IPS-18c (cell line): ENCODE measurements at regions not wholly inside any gene's neighbourhood (a gene's known extent, or its start where the extent isn't known, plus 50 kb on each side); places are given as distances from the start of the nearest gene placed in this dataset.
"Not testable (repeated sequence)": the region's sequence is repeated elsewhere in the genome, so short reads cannot be mapped to it uniquely, and the experiment has no call there.

Source experiments
- H3K4me3 ChIP-seq: 2 replicates; pipeline ENCODE4 v1.7.0; 2013; ENCODE audit warnings: low read depth, mild to moderate bottlenecking, low read length, moderate library complexity; ENCODE audit not compliant: insufficient read depth
- H3K9me3 ChIP-seq: one replicate; pipeline ENCODE4 v1.6.1; 2013; ENCODE audit warnings: mild to moderate bottlenecking, low read length, moderate library complexity; ENCODE audit not compliant: control insufficient read depth, insufficient read depth

DNA sequence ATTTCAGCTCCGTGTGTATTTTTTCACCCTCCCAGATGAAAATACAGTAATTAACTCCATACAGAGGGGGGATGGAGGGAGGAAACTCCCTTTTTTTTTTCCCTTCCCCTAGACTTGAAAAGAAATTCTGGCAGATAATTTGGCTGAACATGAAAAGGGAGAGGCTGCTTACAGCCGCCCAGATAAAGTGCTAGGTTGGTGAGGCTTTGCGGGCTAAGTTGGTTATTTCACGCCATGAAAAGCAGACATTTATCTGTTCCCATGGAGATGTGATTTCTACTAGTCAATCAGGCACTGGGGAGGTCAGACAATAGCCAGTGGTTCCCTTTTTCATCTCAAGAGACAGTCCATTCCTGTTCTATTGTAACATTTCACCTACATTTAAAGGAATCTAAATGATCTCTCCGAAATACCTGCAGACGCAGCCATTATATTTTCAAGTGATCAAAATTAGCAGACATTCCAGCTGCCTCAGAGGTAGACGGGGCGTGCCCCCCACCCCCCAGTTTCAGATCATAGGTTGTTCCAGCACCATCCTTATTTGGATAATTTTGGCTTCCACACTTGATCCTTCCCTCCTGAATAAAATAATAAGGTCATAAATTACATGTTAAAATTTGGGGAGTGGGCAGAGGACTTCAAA lies 143.9 kb upstream of the ZNF217 start:
- Histone ChIP-seq H3K9me3 (no peaks in the 10 kb centered on the region), H3K4me3 (no peak overlapping the region)

- no peaks in the 10 kb centered on the region for H3K9me3 ChIP-seq
- no peak overlapping the region for H3K4me3 ChIP-seq
Measured at GRCh38 chr20:53736757-53737395, 143.2 kb upstream of the ZNF217 start.

GRCh38 chr20:53736122-53736756 lies 142.6 kb upstream of the ZNF217 start:
- H3K4me3 ChIP-seq, result no peak overlapping the region
- H3K9me3 ChIP-seq, result no peaks in the 10 kb centered on the region

- no peak overlapping the region for H3K4me3 ChIP-seq
Measured at GRCh38 chr20:53735536-53736050, 142.0 kb upstream of the ZNF217 start.

GRCh38 chr20:53734006-53734688 lies 140.5 kb upstream of the ZNF217 start:
- Histone ChIP-seq H3K9me3 (no peaks in the 10 kb centered on the region), H3K4me3 (no peak overlapping the region)

More at GRCh38 chr20:53735536-53736050, 142.0 kb upstream of the ZNF217 start:
- H3K9me3 ChIP-seq, result no peaks in the 10 kb centered on the region

GRCh38 chr20:53731595-53731994 lies 138.0 kb upstream of the ZNF217 start:
- Histone ChIP-seq H3K9me3 (peaks cover 2% of the 10 kb centered on the region), H3K4me3 (no peak overlapping the region)

- H3K4me3 ChIP-seq, result no peak overlapping the region
- H3K9me3 ChIP-seq, result peaks cover 2% of the 10 kb centered on the region
Measured at GRCh38 chr20:53728359-53728758, 134.7 kb upstream of the ZNF217 start.

GRCh38 chr20:53727239-53727638 lies 133.6 kb upstream of the ZNF217 start:
- not testable (repeated sequence) for H3K4me3 ChIP-seq

GRCh38 chr20:53725575-53725970 lies 131.9 kb upstream of the ZNF217 start:
- H3K9me3 ChIP-seq, result peaks cover 2% of the 10 kb centered on the region
- H3K4me3 ChIP-seq, result no peak overlapping the region

More at GRCh38 chr20:53727239-53727638, 133.6 kb upstream of the ZNF217 start:
- not testable (repeated sequence) for H3K9me3 ChIP-seq

DNA sequence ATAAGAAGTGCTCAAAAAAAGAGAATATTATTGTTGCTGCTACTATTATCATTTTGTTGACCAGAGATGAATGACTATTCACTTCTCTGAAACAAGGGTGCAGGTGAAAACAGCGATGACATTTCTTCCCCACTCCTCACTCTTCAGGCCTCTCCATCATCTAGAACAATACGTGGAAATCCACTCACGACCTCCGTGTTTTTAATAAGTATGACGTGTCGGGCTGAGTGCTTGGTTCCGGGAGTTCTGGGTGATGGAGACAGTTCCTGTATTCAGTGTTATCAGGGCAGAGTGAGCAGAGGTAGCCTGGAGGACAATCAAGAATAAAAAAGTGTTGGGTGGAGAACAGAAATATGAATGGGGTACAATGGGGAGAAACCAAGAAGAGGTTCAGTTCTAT lies 130.0 kb upstream of the ZNF217 start:
- H3K4me3 ChIP-seq, result no peak overlapping the region
- peaks cover 2% of the 10 kb centered on the region for H3K9me3 ChIP-seq

GRCh38 chr20:53723045-53723444 lies 129.4 kb upstream of the ZNF217 start:
- Histone ChIP-seq H3K4me3 (no peak overlapping the region), H3K9me3 (peaks cover 2% of the 10 kb centered on the region)

GRCh38 chr20:53722515-53723036 lies 128.9 kb upstream of the ZNF217 start:
- peaks cover 2% of the 10 kb centered on the region for H3K9me3 ChIP-seq

GRCh38 chr20:53721445-53721963 lies 127.9 kb upstream of the ZNF217 start:
- not testable (repeated sequence) for H3K9me3 ChIP-seq, H3K4me3 ChIP-seq

More at GRCh38 chr20:53722515-53723036, 128.9 kb upstream of the ZNF217 start:
- no peak overlapping the region for H3K4me3 ChIP-seq

DNA sequence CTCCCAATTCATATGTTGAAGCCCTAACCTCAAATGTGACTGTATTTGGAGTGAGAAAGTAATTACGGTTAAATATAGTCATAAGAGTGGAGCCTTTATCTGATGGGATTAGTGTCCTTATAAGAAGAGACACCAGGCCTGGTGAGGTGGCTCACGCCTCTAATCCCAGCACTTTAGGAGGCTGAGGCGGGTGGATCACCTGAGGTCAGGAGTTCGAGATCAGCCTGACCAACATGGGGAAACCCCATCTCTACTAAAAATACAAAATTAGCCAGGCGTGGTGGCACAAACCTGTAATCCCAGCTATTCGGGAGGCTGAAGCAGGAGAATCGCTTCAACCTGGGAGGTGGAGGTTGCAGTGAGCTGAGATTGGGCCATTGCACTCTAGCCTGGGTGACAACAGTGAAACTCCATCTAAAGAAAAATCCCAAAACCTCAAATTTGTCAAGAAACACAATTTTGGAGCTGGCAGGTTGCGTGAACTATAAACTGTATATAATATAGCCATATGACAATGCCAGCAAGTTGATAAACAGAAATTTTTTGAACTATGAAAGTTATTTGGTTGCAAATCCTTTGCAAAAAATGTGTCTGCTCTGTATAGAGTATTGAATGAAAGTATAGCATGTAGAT lies 125.6 kb upstream of the ZNF217 start:
- H3K4me3 ChIP-seq, H3K9me3 ChIP-seq: not testable (repeated sequence)

DNA sequence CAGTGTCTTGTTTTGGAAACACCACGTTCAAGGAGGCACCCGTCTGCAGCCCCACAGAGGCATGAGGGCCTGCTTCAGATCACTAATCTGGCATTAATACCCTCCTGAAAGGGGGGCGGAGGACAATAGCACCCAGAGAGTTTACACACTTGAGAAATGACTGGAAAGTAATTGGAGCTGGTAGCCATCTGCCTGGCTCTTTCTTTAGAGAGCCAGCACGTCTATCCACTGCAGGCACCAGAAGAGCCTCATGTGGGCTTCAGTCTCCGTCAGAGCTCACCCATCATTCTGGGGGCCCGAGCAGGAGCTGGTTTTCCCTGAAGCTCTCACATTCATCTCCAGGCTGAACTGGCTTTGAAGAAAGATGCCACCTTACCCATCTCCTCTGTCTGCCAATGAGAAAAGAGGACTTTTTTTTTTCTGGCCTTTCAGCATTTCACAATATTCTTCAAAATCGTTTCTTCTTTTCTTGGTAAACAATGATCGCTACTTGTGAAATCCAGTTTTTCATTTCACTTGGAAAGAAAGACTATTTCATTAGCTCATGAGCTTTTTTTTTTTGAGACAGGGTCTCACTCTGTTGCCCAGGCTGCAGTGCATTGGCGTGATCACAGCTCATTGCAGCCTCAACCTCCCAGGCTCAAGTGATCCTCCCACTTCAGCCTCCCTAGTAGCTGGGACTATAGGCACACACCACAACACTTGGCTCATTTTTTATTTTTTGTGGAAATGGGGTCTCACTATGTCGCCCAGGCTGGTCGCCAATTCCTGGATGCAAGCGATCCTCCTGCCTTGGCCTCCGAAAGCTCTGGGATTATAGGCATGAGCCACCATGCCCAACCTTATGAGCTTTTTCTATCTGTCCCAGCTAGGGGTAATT lies 124.7 kb upstream of the ZNF217 start:
- no peak overlapping the region for H3K4me3 ChIP-seq
- no peaks in the 10 kb centered on the region for H3K9me3 ChIP-seq

DNA sequence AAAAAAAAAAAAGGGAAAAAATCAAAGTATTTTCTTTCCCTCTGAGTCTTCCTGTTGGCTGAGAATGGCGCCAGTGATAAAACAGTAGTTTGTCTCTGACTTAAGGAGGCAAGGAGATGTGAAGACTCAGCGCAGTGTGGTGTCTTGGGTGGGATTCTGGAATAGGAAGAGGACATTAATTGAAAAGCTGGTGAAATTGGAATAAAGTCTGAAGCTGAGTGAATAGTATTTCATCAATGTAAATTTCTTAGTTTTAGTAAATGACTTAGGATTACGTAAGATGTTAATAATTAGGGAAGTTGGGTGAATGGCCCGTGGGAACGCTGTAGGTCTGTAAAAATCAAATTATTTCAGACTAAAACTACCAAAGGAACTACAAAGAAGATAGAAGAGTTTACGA lies 122.8 kb upstream of the ZNF217 start:
- Histone ChIP-seq H3K4me3 (no peak overlapping the region), H3K9me3 (no peaks in the 10 kb centered on the region)
